GM13976 (cell line): ENCODE measurements at regions not wholly inside any gene's neighbourhood (a gene's known extent, or its start where the extent isn't known, plus 50 kb on each side); places are given as distances from the start of the nearest gene placed in this dataset.

ENCODE experiments used
- DNase-seq: peaks from one replicate; pipeline ENCODE4 v3.0.0; 2012; ENCODE audit warnings: low spot score
- CTCF ChIP-seq: IDR thresholded peaks from 2 replicates; pipeline ENCODE4 v1.5.1; 2012; ENCODE audit warnings: borderline replicate concordance, mild to moderate bottlenecking; ENCODE audit not compliant: insufficient read depth; ENCODE audit errors: extremely low read depth, missing control alignments, control extremely low read depth
- in situ Hi-C: fragments of 300-500 bp; cut with MboI; formaldehyde crosslinking; loops from one replicate; pipeline ENCODE4 v1.12.0; 2022; ENCODE audit warnings: low sequenced_read_pairs, mixed read lengths, inconsistent platforms; ENCODE audit not compliant: unreplicated experiment

- TF ChIP-seq CTCF: no peak
- in situ Hi-C loops: no loop called here
- no peak for DNase-seq
These were observed 482.2 kb upstream of the CELF4 start for GRCh38 chr18:38047820-38048219.

GRCh38 chr18:38046651-38047050 is 481.1 kb upstream of the CELF4 start:
- in situ Hi-C loops: no loop called here
- TF ChIP-seq CTCF: no peak
- no peak for DNase-seq

- no peak for DNase-seq
- in situ Hi-C loops: no loop called here
- no peak for TF ChIP-seq CTCF
These were observed 480.2 kb upstream of the CELF4 start for GRCh38 chr18:38045845-38046244.

- TF ChIP-seq CTCF: no peak
- in situ Hi-C loops: no loop called here
- DNase-seq: no peak
These were observed 476.8 kb upstream of the CELF4 start for GRCh38 chr18:38042211-38042890.

- TF ChIP-seq CTCF: no peak
- no peak for DNase-seq
These were observed 472.6 kb upstream of the CELF4 start for GRCh38 chr18:38038242-38038641.

GRCh38 chr18:38035193-38035592 is 469.6 kb upstream of the CELF4 start:
- no peak for TF ChIP-seq CTCF
- in situ Hi-C loops: no loop called here
- no peak for DNase-seq

More at GRCh38 chr18:38038242-38038641, 472.6 kb upstream of the CELF4 start:
- in situ Hi-C loops: no loop called here
